ENCODE measurements at regions not wholly inside any gene's neighbourhood (a gene's known extent, or its start where the extent isn't known, plus 50 kb on each side); places are given as distances from the start of the nearest gene placed in this dataset.
"Not testable (repeated sequence)": the region's sequence is repeated elsewhere in the genome, so short reads cannot be mapped to it uniquely, and the experiment has no call there.

- DNase-seq (ENCODE audit: low read depth in 4 of 4, low spot score in 2 of 4), result no peak
Measured at GRCh38 chr10:52979295-52979990, 206.9 kb upstream of the MBL2 start.

- DNase-seq (ENCODE audit: low read depth in 4 of 4, low spot score in 2 of 4), result no peak
Measured at GRCh38 chr10:52977581-52977980, 205.0 kb upstream of the MBL2 start.

- no peak for DNase-seq (ENCODE audit: low read depth in 4 of 4, low spot score in 2 of 4)
Measured at GRCh38 chr10:52967806-52968795, 195.5 kb upstream of the MBL2 start.

GRCh38 chr10:52966904-52967303 is 194.3 kb upstream of the MBL2 start:
- no peak for DNase-seq (ENCODE audit: low read depth in 4 of 4, low spot score in 2 of 4)

- no peak for DNase-seq (ENCODE audit: low read depth in 4 of 4, low spot score in 2 of 4)
Measured at GRCh38 chr10:52965938-52966401, 193.4 kb upstream of the MBL2 start.

GRCh38 chr10:52965509-52965908 is 192.9 kb upstream of the MBL2 start:
- DNase-seq (ENCODE audit: low read depth in 4 of 4, low spot score in 2 of 4), result no peak

GRCh38 chr10:52961323-52961722 is 188.7 kb upstream of the MBL2 start:
- no peak for DNase-seq (ENCODE audit: low read depth in 4 of 4, low spot score in 2 of 4)

- DNase-seq (ENCODE audit: low read depth in 4 of 4, low spot score in 2 of 4), result no peak
Measured at GRCh38 chr10:52959810-52960209, 187.2 kb upstream of the MBL2 start.

- DNase-seq (ENCODE audit: low read depth in 4 of 4, low spot score in 2 of 4), result no peak
Measured at GRCh38 chr10:52956861-52957260, 184.3 kb upstream of the MBL2 start.

- DNase-seq (ENCODE audit: low read depth in 4 of 4, low spot score in 2 of 4), result no peak
Measured at GRCh38 chr10:52956461-52956860, 183.9 kb upstream of the MBL2 start.

- no peak for DNase-seq (ENCODE audit: low read depth in 4 of 4, low spot score in 2 of 4)
Measured at GRCh38 chr10:52955337-52955736, 182.8 kb upstream of the MBL2 start.

- DNase-seq (ENCODE audit: low read depth in 4 of 4, low spot score in 2 of 4), result no peak
Measured at GRCh38 chr10:52954407-52954806, 181.8 kb upstream of the MBL2 start.

GRCh38 chr10:52952391-52953055 is 179.9 kb upstream of the MBL2 start:
- DNase-seq (ENCODE audit: low read depth in 4 of 4, low spot score in 2 of 4), result no peak

GRCh38 chr10:52951824-52952223 is 179.2 kb upstream of the MBL2 start:
- peak in 3 of 4 donors; percentile 28 to 60 (median 40) for DNase-seq (ENCODE audit: low read depth in 4 of 4, low spot score in 2 of 4)

GRCh38 chr10:52950578-52950977 is 178.0 kb upstream of the MBL2 start:
- DNase-seq (ENCODE audit: low read depth in 4 of 4, low spot score in 2 of 4), result no peak

GRCh38 chr10:52949899-52950298 is 177.3 kb upstream of the MBL2 start:
- no peak for DNase-seq (ENCODE audit: low read depth in 4 of 4, low spot score in 2 of 4)

GRCh38 chr10:52946486-52946885 is 173.9 kb upstream of the MBL2 start:
- DNase-seq (ENCODE audit: low read depth in 4 of 4, low spot score in 2 of 4), result no peak

- not testable (repeated sequence) for DNase-seq (ENCODE audit: low read depth in 4 of 4, low spot score in 2 of 4)
Measured at GRCh38 chr10:52945521-52945920, 172.9 kb upstream of the MBL2 start.

- no peak for DNase-seq (ENCODE audit: low read depth in 4 of 4, low spot score in 2 of 4)
Measured at GRCh38 chr10:52940921-52941320, 168.3 kb upstream of the MBL2 start.

- DNase-seq (ENCODE audit: low read depth in 4 of 4, low spot score in 2 of 4), result no peak
Measured at GRCh38 chr10:52939894-52940293, 167.3 kb upstream of the MBL2 start.

GRCh38 chr10:52933748-52934147 is 161.2 kb upstream of the MBL2 start:
- DNase-seq (ENCODE audit: low read depth in 4 of 4, low spot score in 2 of 4), result no peak

All from left renal cortex interstitium (tissue), 4 donors.